ENCODE measurements at regions not wholly inside any gene's neighbourhood (a gene's known extent, or its start where the extent isn't known, plus 50 kb on each side); places are given as distances from the start of the nearest gene placed in this dataset.

- Histone ChIP-seq H3K9me3 (no peaks in the 10 kb centered on the region), H3K27me3 (no peaks in the 10 kb centered on the region), H3K4me1 (no peaks in the 10 kb centered on the region), H3K27ac (no peak overlapping the region), H3K4me3 (no peak overlapping the region), H3K36me3 (ENCODE audit: low read depth, missing control alignments) (no peaks in the 10 kb centered on the region)
- no peak for DNase-seq
- 84 to 98% methylated on average over 4 of the region's 4 CpGs for WGBS, 2 donors
- intact Hi-C loops (cut with DNase I; ENCODE audit: low total_unique reads), result no loop called here
- TF ChIP-seq CTCF (IDR thresholded peaks at IDR 0.05) (no peak), POLR2A (IDR thresholded peaks at IDR 0.05) (no peak)
These were observed 191.3 kb downstream of the ALDH8A1 start for GRCh38 chr6:134758621-134759020.

GRCh38 chr6:134757911-134758361 is 192.0 kb downstream of the ALDH8A1 start:
- Histone ChIP-seq H3K27me3 (no peaks in the 10 kb centered on the region), H3K9me3 (no peaks in the 10 kb centered on the region), H3K27ac (no peak overlapping the region), H3K36me3 (ENCODE audit: low read depth, missing control alignments) (no peaks in the 10 kb centered on the region), H3K4me3 (no peak overlapping the region), H3K4me1 (no peaks in the 10 kb centered on the region)
- intact Hi-C loops (cut with DNase I; ENCODE audit: low total_unique reads), result no loop called here
- no peak for TF ChIP-seq POLR2A (IDR thresholded peaks at IDR 0.05)
- TF ChIP-seq CTCF (IDR thresholded peaks at IDR 0.05), result no peak
- 73 to 79% methylated on average over 1 of the region's 1 CpG for WGBS, 2 donors
- DNase-seq, result no peak

- no peak for DNase-seq
- H3K27ac ChIP-seq, result no peak overlapping the region
- H3K4me3 ChIP-seq, result no peak overlapping the region
- intact Hi-C loops (cut with DNase I; ENCODE audit: low total_unique reads), result no loop called here
- H3K36me3 ChIP-seq (ENCODE audit: low read depth, missing control alignments), result no peaks in the 10 kb centered on the region
- H3K27me3 ChIP-seq, result no peaks in the 10 kb centered on the region
- H3K4me1 ChIP-seq, result no peaks in the 10 kb centered on the region
- 90 to 92% methylated on average over 2 of the region's 2 CpGs for WGBS, 2 donors
- no peaks in the 10 kb centered on the region for H3K9me3 ChIP-seq
- TF ChIP-seq CTCF (IDR thresholded peaks at IDR 0.05) (no peak), POLR2A (IDR thresholded peaks at IDR 0.05) (no peak)
These were observed 193.4 kb downstream of the ALDH8A1 start for GRCh38 chr6:134756374-134757025.

- H3K4me1 ChIP-seq, result no peaks in the 10 kb centered on the region
- 84 to 88% methylated on average over 4 of the region's 4 CpGs for WGBS, 2 donors
- no peak for TF ChIP-seq POLR2A (IDR thresholded peaks at IDR 0.05)
- no peak for TF ChIP-seq CTCF (IDR thresholded peaks at IDR 0.05)
- H3K27me3 ChIP-seq, result no peaks in the 10 kb centered on the region
- intact Hi-C loops (cut with DNase I; ENCODE audit: low total_unique reads), result no loop called here
- no peak overlapping the region for H3K4me3 ChIP-seq
- no peaks in the 10 kb centered on the region for H3K36me3 ChIP-seq (ENCODE audit: low read depth, missing control alignments)
- no peak for DNase-seq
- no peak overlapping the region for H3K27ac ChIP-seq
- H3K9me3 ChIP-seq, result no peaks in the 10 kb centered on the region
These were observed 195.7 kb downstream of the ALDH8A1 start for GRCh38 chr6:134754013-134754690.

- H3K4me1 ChIP-seq, result no peaks in the 10 kb centered on the region
- DNase-seq, result no peak
- TF ChIP-seq POLR2A (IDR thresholded peaks at IDR 0.05) (no peak), CTCF (IDR thresholded peaks at IDR 0.05) (no peak)
- intact Hi-C loops (cut with DNase I; ENCODE audit: low total_unique reads), result no loop called here
- no peak overlapping the region for H3K4me3 ChIP-seq
- 64 to 67% methylated on average over 4 of the region's 4 CpGs for WGBS, 2 donors
- H3K36me3 ChIP-seq (ENCODE audit: low read depth, missing control alignments), result no peaks in the 10 kb centered on the region
- no peak overlapping the region for H3K27ac ChIP-seq
- no peaks in the 10 kb centered on the region for H3K27me3 ChIP-seq
- H3K9me3 ChIP-seq, result no peaks in the 10 kb centered on the region
These were observed 196.9 kb downstream of the ALDH8A1 start for GRCh38 chr6:134753001-134753400.
